ENCODE measurements at regions not wholly inside any gene's neighbourhood (a gene's known extent, or its start where the extent isn't known, plus 50 kb on each side); places are given as distances from the start of the nearest gene placed in this dataset.

DNA sequence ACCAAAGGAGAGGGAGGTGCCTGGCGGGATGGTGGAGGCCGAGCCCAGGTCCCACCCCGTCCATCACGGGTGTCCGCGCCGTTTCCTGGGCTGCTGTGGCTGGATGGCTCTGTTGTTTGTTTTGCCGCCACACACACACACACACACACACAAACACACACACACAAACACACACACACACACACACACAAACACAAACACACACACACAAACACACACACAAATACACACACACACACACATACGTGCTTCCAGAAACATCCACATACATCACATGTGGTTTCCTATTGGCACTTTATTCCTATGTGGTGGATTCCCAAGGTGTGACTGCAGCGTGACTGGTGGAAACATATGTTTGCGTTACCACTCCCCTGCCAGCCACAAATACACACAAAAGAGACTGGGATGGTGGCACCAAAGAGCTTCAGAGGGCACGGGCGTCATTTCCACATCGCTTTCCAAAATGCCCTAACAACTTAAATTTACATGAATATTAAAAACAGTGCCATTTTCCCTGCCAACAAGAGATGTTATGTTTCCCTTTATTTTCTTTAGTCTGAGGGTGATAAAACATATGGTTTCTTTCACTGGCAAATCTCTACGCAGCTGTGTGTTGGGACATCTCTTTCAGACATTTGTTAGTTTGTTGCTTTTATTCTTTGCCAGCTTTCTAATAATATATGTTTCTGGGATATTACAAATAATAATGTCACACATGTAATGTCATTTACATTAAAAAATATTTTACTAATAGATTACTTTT, 356.8 kb downstream of the BRD1 start:
- no peak for TF ChIP-seq CTCF (conservative IDR thresholded peaks at IDR 0.05; ENCODE audit: low read length)
- TF ChIP-seq EZH2phosphoT487 (IDR thresholded peaks at IDR 0.05; ENCODE audit: borderline replicate concordance) = no peak
